Left colon (tissue), 2 donors: ENCODE measurements at regions not wholly inside any gene's neighbourhood (a gene's known extent, or its start where the extent isn't known, plus 50 kb on each side); places are given as distances from the start of the nearest gene placed in this dataset.
"Not testable (repeated sequence)": the region's sequence is repeated elsewhere in the genome, so short reads cannot be mapped to it uniquely, and the experiment has no call there.

Source experiments
- ATAC-seq: fragments of 200-7000 bp; cut with Tn5 transposase; one replicate; pipeline ENCODE4 v1.9.1; 2020; ENCODE audit warnings: mild to moderate bottlenecking, moderate library complexity
- DNase-seq, 2 donors: peaks; one replicate each; pipeline ENCODE4 v3.0.0-alpha.2; 2020
- intact Hi-C, 2 donors: fragments of 100-400 bp; cut with DNase I in 1 of 2; cut with micrococcal nuclease in 1 of 2; formaldehyde crosslinking; loops; one replicate each; pipeline versions ENCODE4 v1.11.2 to v1.14.0; 2022; cut with DNase I, micrococcal nuclease
- donor health status: DM: no; HTN: no; CAD: no.
- donor health status: DM: yes; HTN: yes; CAD: no.

DNA sequence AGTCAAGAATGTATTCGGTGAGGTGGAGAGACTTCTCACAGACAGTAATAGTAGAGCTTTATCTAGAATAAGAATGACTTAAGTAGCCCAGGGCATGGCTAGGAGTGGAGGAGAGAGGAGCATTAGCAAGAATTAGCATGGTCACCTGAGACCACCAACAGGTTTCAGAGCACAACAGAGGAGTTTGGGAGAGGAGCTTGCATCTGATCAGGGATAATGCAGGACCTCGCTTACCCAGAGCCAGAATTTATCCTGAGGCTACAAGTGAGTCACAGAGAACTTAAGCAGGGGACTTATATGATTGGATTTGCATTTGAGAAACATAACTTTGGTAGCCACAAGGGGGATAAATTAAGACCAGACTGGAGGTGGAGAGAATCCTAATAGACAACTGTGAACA lies 102.1 kb upstream of the FNDC3A start:
- intact Hi-C loops = no loop called here
- no peak for DNase-seq
- ATAC-seq = peak; percentile 10

DNA sequence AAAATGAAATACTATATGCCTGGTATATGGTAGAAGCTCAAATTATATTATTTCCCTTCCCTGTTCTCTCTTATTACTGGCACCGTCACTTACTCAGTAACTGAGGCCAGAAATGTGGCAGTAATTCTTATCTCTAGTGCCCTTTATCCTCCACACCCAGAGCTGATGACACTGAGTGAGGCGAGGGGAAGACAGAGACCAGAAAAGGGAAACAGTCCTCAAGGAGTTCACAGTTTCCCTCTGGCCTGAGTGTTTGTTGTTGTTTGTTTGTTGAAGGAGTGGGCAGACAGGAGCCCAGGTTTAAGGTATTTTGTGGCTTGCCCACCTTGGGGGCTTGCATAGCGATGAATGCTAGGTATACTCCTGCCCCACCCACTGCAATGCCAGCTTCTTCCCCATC lies 101.5 kb upstream of the FNDC3A start:
- no peak for DNase-seq
- intact Hi-C loops = no loop called here
- peak; percentile 99 for ATAC-seq

DNA sequence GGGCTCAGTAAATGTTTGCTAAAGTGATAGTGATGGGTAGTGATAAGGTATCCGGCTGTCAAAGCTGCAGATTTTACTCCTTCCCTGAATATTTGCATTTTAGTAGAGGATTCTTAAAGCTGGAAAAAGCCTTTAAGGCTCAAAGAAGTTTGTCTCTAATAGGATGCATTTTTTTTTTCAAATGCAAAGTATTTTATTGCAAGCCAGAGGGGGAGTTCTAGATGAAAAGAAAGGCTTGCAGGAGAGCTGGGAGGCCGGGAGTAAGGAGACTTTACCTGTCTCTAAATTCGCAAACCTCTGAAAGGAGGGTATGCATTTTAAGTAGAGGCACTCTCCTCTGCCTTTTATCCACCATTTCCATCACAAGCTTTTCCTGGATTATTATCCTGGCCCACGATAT lies 100.7 kb upstream of the FNDC3A start:
- ATAC-seq = no peak
- DNase-seq = no peak
- intact Hi-C loops = no loop called here

DNA sequence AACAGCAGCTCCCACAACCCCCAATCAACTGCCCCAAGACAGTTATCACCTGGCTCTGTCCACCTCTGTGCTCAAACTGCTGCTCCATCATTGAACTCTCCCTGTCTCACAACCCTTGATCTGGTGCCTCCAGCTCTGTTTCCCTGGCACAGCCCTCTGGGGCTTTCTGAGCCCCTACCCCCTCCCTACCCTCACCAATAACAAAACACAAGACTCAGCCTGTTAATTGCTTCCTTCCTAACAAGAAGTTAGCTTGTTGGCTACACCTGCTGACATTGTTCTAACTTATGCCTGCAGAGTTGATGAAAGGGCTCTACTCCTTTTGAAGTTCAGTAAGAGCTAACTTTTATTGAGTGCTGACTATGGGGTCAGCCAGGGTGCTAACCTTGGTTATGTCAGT lies 99.4 kb upstream of the FNDC3A start:
- ATAC-seq = no peak
- intact Hi-C loops = no loop called here
- DNase-seq = no peak

DNA sequence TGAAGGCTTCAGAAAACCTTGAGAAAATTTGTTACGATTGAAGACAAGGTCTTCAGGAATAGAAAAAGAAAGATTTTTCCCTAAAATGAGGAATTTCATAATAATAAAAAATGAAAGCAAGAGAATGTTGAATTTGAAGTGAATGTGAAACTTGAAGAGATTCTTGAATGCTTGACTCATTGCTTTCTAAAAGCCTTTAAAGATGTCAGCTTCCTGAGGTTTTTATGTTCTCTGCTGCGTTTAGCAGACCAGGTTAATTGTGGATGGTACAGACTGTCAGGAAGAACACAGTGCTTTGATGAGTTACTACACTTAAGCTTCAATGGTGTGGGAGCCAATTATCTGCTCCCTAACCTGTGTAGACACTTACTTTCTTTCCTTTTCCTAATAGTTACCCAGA lies 96.3 kb upstream of the FNDC3A start:
- intact Hi-C loops = no loop called here

DNA sequence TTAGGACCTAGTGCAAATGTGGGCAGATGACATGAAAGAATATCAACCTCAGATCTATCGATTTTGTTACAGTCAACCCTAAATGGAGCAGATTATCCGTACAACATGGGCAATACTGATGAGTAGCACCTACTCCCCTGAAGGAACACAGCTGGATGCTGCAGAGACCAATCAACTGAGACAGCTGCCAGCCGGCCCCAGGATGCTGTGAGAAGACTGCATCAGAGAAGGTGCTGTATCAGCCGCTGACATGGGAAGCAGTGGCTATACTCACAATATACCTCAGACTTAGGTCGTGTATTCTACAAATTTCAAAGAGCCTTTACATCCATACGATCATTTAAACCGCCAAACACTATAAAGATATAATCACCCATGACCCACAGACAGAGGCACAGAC lies 95.9 kb upstream of the FNDC3A start:
- DNase-seq = no peak
- no peak for ATAC-seq
- intact Hi-C loops = no loop called here

More for the DNA sequence above, 96.3 kb upstream of the FNDC3A start:
- no peak for ATAC-seq
- DNase-seq = no peak

DNA sequence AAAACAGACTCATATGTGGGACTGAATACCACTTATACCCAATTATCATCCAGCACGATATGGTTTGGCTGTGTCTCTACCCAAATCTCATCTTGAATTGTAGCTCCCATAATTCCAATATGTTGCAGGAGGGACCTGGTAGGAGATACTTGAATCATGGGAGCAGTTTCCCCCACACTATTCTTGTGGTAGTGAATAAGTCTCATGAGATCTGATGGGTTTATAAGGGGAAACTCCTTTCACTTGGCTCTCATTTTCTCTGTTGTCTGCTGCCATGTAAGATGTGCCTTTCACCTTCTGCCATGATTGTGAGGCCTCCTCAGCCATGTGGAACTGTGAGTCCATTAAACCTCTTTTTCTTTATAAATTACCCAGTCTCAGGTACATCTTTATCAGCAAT lies 91.9 kb upstream of the FNDC3A start:
- ATAC-seq, DNase-seq, intact Hi-C loops: not testable (repeated sequence)

DNA sequence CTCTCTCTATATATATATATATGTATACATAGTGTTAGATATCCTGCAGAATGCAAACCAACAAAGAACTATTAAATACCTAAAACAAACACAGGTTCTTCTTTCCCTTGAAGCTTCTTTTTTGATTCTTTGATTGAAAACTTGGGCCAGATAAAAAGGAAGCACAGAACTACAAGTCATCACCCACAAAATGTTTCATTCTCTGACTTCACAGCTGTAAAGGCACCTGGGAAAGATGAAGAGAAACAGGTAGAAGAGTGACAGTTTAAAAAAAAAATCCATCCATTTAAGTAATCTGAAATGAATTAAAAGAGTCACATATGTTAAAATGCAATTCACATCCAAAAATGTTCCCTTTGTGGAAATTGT lies 90.7 kb upstream of the FNDC3A start:
- DNase-seq = no peak
- ATAC-seq = no peak
- intact Hi-C loops = no loop called here

DNA sequence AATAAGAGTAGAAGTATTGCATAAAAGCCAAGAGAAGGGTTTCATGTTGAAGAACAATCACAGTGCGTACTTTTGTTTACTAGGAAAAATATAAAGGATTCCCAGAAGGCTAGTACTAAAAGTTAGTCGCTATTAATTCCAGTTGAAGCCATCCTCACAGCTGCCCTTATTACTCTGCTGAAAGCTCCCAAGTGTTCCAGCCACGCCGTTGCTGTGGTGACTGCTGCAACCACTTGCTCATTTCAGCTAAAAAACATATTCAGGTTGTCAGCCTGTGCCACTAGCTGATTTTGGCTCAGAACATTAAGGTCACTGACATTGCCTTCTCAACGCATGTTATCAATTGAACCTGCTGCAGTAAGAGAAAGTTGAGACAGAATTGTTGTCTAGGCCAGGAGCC lies 87.1 kb upstream of the FNDC3A start:
- DNase-seq (no peak), ATAC-seq (no peak)
- intact Hi-C loops = no loop called here

DNA sequence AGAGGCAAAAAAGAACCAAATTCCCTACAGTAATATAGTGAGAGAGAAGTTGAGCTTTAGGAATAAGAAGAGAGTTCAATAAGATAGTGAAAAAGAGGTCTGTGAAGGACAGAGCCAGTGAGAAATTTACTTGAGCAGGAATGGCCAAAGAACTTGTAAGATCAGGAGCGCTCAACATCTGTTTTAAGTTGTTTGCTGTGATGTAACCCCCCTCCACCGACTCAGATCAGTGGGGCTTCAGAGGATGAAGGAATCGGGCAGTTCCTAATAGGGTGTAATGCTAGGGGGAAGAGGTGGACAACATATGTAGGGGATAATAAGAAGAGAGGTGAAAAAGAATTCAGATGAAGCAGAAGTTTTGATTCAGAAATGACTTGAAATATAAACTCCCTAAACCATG lies 85.3 kb upstream of the FNDC3A start:
- ATAC-seq (no peak), DNase-seq (no peak)
- intact Hi-C loops = no loop called here

DNA sequence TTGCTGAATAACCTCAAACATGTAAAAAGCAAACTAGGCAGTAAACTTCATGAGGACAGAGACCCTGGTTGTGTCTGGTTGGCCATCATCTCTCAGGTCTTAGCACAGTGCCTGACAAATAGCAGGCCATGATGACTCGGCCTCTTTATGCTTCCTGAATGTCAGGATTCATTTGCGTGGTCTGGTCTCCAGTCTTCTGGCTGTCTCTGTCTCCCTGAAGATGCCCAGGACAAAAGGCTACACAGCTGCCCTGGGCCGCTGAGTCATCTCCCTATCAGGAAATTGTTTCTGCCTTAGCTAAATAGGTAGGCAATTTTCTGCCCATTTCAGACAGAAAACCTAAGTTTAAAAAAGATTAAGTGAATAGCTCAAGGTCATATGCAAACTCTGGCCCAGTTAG lies 84.1 kb upstream of the FNDC3A start:
- intact Hi-C loops = no loop called here
- ATAC-seq (no peak), DNase-seq (no peak)

DNA sequence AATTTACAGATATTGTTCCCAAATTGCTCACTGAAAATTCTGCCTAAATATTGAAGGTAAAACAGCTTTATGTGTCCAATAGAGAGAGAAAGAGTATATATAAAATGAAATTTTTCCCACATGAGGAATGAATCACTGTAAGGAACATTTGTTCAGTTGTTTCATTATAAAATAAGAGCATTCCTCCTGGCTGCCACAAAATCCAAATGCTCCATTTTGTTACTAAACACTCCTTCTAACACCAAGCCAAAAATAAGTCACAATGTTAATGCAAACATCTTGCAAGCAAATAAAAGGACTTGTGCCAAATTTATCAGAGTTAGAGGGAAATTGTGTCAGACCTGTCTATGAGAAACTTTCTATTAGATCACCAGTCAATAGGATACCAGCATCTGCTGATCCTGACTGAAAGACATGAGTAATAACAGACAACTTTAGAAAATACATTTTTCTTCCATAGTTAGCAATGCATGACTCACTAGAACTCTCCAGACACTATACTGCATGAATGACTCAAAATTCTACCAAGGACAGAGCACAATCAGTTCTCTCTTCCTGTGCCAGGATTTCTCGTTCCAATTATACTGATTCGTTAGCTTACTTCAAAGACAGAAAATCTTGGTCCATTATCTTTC lies 83.5 kb upstream of the FNDC3A start:
- ATAC-seq (no peak), DNase-seq (no peak)
- intact Hi-C loops = no loop called here

DNA sequence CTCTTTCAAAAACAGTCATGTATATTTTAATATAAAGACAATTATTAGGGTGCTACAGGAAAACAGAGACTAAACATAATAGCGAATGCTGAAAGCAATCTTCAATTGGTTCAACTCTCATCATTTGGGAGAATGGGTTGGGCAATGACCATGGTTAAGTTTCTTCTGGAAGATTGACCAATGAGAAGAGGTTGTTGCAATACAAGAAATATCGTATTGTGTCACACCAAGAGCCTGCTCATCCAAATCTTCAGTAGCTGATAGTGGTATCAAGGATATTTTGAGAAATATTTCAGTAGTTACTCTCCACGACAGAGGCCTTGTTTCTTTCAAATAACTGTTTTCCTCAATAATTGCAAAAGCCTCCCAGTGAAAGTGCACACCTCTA lies 83.0 kb upstream of the FNDC3A start:
- ATAC-seq (no peak), DNase-seq (no peak)
- intact Hi-C loops = no loop called here

DNA sequence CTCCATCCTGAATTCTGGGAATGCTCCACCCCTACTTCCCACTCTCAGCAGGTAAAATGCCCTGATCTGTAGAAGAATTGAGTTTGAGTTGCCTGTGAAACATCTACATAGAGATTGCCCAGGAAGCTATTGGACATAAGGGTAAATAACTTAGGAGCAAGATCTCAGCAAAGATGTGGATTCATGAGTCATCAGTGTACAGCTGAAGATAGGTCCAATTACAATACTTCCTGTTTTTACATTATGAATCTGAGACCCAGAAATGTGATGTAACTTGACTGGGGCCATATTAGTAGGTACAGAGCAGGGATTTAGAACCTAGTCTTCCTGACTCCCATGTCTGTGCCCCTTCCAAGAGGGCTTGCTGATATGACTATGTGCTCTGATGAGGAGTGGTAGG lies 79.4 kb upstream of the FNDC3A start:
- DNase-seq (no peak), ATAC-seq (no peak)
- intact Hi-C loops = no loop called here

DNA sequence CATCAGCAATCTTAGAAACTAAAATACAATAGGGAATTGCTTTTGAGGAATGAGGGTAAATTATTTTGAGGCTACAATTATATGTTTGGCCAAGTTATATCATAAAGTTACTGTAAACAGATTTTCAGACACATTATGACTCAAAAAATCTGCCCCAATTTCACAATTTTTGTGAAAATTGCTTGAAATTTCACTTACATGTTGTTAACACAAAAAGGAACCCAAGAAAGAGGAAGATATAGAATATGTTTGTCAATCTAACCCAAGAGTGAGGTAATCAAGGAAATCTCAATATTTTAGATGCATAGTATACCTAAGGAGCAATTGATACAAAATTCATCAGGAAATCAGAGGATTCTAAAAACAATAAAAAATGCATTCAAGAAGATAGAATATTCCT lies 73.9 kb upstream of the FNDC3A start:
- ATAC-seq (no peak), DNase-seq (no peak)
- intact Hi-C loops = no loop called here

DNA sequence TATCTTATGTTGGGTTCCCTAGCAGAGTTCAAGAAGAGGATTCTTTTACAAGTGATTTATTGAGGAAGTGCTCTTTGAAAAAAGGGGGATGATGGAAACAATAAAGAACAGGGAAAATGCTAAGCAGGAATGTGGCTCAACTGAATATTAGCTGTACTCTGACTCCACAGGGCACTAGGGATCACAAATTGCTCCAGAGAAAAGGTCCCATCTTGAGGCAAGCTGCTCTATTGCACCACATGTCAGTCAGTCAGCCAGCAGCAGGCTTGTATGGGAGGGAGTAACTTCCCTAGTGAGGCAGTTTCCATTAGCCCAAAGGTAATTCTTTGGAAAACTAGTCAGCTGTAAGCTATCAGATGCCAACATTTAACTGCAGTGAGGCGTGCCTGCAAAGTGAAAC lies 73.3 kb upstream of the FNDC3A start:
- ATAC-seq (peak; percentile 17), DNase-seq (no peak)
- intact Hi-C loops = no loop called here

DNA sequence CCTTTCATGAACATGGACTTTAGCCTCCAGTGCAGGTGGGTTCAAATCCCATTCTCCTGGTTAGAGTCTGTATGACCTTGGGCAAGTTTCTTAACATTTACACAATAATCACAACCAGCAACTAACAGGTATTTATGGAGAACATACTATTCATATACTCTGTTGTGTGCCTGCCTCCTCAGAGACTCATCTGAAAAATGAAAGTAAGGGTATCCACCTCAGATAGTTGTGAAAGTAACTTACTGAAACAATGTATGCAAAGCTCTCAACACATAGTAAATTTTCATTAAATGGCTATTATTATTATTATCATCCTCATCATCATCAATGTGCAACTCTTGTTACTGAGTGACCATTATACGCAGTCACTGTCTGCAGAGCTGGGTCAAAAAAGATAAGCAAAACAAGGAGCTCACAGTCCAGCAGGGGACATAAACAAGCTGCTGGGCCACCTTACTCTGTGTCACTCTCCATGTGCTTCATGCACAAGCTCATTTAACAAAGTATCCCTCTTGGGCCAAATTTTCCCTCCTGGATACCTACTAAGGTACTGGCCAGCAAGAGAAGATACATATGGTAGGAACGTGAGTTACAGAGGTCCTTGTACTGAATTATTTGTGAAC lies 70.9 kb upstream of the FNDC3A start:
- DNase-seq (no peak), ATAC-seq (no peak)
- intact Hi-C loops = no loop called here

DNA sequence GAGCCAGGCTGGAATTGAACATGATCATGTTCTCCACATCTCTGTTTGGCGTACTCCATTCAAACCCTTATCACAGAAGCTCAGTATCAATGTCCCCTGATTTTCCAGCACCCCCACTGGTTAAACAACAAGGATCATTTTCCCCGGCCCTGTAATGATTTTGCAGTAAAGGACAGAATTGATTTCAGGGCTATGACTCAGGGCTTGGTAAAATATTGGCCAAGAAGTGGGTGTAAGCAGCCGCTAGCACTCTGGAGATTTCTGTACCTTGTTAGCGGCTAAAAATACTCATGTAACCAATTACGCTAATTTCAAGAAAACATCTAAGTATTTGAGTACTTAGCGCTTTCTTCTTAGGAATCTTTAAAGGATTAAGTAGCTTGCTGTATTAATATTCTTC lies 69.5 kb upstream of the FNDC3A start:
- ATAC-seq (no peak), DNase-seq (no peak)
- intact Hi-C loops = no loop called here

DNA sequence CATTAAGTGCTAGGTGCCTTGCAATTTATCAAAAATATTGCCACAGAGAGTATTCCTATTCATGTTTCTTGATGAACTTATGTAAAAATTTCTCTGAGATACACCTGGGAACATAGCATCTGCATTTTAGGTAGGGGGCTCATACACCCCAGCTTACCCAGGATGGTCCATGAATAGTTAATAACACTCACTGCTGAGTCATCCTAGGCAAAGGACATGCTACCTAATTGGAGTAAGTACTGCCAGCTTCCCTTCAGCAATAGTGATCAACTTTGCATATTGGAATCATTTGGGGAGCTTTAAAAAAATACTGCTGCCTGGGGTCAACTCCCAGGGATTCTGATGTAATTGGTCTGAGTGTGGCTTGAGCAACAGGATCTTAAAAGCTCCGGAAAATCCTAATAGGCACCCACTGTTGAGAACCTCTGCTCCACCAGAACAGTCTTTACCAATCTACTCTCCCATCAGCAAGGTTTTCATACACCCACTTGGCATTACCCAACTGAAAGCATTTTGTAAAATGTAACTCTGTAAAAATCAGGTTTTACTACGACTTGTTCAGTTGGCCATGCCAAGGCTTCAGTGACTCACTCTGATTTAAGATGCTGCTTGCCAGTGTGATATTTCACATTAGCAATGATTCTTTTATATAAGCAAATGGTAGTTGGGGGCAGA lies 67.2 kb upstream of the FNDC3A start:
- no peak for ATAC-seq
- intact Hi-C loops = no loop called here
- no peak for DNase-seq

DNA sequence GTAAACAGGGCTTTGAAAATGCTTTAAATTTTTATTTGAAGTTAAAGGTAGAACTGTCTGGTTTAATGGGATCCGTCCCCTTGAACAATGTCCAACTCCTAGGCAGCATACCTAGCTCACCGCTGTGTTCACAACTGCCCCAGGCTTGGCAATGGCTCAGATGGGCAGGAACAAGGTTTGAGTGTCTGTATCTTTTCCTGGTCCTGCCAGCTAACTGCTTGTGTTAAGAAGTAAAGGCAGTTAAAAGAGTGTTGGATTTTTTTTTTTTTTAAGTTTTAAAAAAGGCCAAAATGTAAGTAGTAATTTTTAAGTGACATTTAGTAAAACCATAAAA lies 66.7 kb upstream of the FNDC3A start:
- intact Hi-C loops = no loop called here
- peak in 1 of 2 donors; percentile 26 for DNase-seq
- no peak for ATAC-seq

DNA sequence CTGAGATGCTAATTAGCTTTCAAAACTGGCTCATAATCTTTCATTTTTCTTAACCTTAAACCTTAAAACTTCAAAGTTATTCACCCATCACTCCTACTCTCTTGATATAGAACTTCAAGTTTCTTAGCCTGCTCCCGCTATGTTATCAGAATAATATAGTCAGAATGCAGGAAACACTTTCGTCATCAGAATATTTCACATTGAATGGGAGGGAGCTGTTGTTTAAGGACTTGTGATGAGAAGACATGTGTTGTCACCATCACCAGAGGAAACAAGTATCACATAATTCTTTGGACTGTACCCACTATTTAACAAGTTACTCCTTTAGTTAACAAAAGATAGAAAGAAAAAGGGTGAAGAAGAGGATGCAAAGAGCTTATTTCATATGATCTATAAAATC lies 65.0 kb upstream of the FNDC3A start:
- ATAC-seq = no peak
- intact Hi-C loops = no loop called here

More for the DNA sequence above, 65.0 kb upstream of the FNDC3A start:
- DNase-seq = no peak
